GM12891 (cell line): ENCODE measurements at regions not wholly inside any gene's neighbourhood (a gene's known extent, or its start where the extent isn't known, plus 50 kb on each side); places are given as distances from the start of the nearest gene placed in this dataset.

Experiments used
- POLR2A ChIP-seq: IDR thresholded peaks from 2 replicates; pipeline ENCODE4 v1.6.1; 2011; ENCODE audit warnings: low read depth, low read length, control low read depth
- POLR2AphosphoS5 ChIP-seq: IDR thresholded peaks from 2 replicates; pipeline ENCODE4 v1.6.1; 2011; ENCODE audit warnings: low read depth, low read length, control low read depth
- POU2F2 ChIP-seq: IDR thresholded peaks from 2 replicates; pipeline ENCODE4 v1.6.1; 2011; ENCODE audit warnings: low read depth, mild to moderate bottlenecking, control low read depth, low read length, moderate library complexity
- TAF1 ChIP-seq: IDR thresholded peaks from 2 replicates; pipeline ENCODE4 v1.6.1; 2011; ENCODE audit warnings: low read depth, low read length, control low read depth

GRCh38 chr10:121340271-121340831, 257.9 kb downstream of the FGFR2 start:
- TF ChIP-seq TAF1, result no peak
- TF ChIP-seq POLR2A, result no peak
- no peak for TF ChIP-seq POLR2AphosphoS5
- TF ChIP-seq POU2F2, result no peak
